ENCODE measurements at regions not wholly inside any gene's neighbourhood (a gene's known extent, or its start where the extent isn't known, plus 50 kb on each side); places are given as distances from the start of the nearest gene placed in this dataset.

DNA sequence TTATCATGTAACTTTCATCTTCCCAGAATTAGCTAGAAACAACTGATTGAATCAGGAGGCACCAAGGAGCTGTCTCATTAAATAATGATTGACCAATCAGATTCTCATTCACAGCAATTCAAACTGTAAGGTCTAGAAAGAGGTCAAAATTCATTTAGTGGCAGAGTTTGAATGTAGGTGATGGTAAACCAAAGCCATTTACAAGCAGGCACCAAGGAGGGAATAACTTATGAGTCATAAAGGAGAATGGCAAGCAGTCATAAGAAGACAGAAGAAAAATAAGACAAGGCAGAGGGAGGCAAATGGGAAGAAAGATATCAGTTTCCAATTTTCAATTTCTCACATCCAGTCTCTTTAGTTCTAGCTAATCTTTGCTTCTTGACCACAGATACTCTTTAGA is 52.9 kb upstream of the DEFB112 start:
- Histone ChIP-seq H3K36me3 (ENCODE audit: control insufficient read depth in 3 of 3, insufficient read depth in 3 of 3, low read length in 3 of 3) (no peaks in the 10 kb centered on the region), H3K4me1 (ENCODE audit: control insufficient read depth in 3 of 3, insufficient read depth in 3 of 3, low read length in 3 of 3) (no peaks in the 10 kb centered on the region), H3K27ac (ENCODE audit: low read depth, low read length) (no peak overlapping the region), H3K27me3 (ENCODE audit: control insufficient read depth in 3 of 3, insufficient read depth in 3 of 3, low read length in 3 of 3) (no peaks in the 10 kb centered on the region), H3K9ac (ENCODE audit: low read depth in 1 of 3, low read length in 3 of 3) (no peak overlapping the region), H3K4me3 (ENCODE audit: low read length in 3 of 3) (no peak overlapping the region), H3K9me3 (ENCODE audit: control insufficient read depth in 3 of 3, low read length in 3 of 3) (no peaks in the 10 kb centered on the region)

- Histone ChIP-seq H3K9me3 (ENCODE audit: control insufficient read depth in 3 of 3, low read length in 3 of 3) (no peaks in the 10 kb centered on the region), H3K27ac (ENCODE audit: low read depth, low read length) (no peak overlapping the region), H3K4me1 (ENCODE audit: control insufficient read depth in 3 of 3, insufficient read depth in 3 of 3, low read length in 3 of 3) (peaks cover 4 to 7% (median 6%) of the 10 kb centered on the region in 3 donors), H3K4me3 (ENCODE audit: low read length in 3 of 3) (no peak overlapping the region), H3K9ac (ENCODE audit: low read depth in 1 of 3, low read length in 3 of 3) (no peak overlapping the region), H3K27me3 (ENCODE audit: control insufficient read depth in 3 of 3, insufficient read depth in 3 of 3, low read length in 3 of 3) (no peaks in the 10 kb centered on the region), H3K36me3 (ENCODE audit: control insufficient read depth in 3 of 3, insufficient read depth in 3 of 3, low read length in 3 of 3) (no peaks in the 10 kb centered on the region)
These were observed 60.9 kb upstream of the DEFB112 start for GRCh38 chr6:50110587-50110986.

GRCh38 chr6:50112981-50113857 is 63.5 kb upstream of the DEFB112 start:
- Histone ChIP-seq H3K9me3 (ENCODE audit: control insufficient read depth in 3 of 3, low read length in 3 of 3) (no peaks in the 10 kb centered on the region), H3K27ac (ENCODE audit: low read depth, low read length) (peak overlapping the region; percentile 14), H3K4me1 (ENCODE audit: control insufficient read depth in 3 of 3, insufficient read depth in 3 of 3, low read length in 3 of 3) (peaks cover 4 to 11% (median 11%) of the 10 kb centered on the region in 3 donors), H3K4me3 (ENCODE audit: low read length in 3 of 3) (no peak overlapping the region), H3K36me3 (ENCODE audit: control insufficient read depth in 3 of 3, insufficient read depth in 3 of 3, low read length in 3 of 3) (no peaks in the 10 kb centered on the region), H3K9ac (ENCODE audit: low read depth in 1 of 3, low read length in 3 of 3) (no peak overlapping the region), H3K27me3 (ENCODE audit: control insufficient read depth in 3 of 3, insufficient read depth in 3 of 3, low read length in 3 of 3) (no peaks in the 10 kb centered on the region)

GRCh38 chr6:50116390-50116789 is 66.7 kb upstream of the DEFB112 start:
- Histone ChIP-seq H3K9ac (ENCODE audit: low read depth in 1 of 3, low read length in 3 of 3) (no peak overlapping the region), H3K9me3 (ENCODE audit: control insufficient read depth in 3 of 3, low read length in 3 of 3) (no peaks in the 10 kb centered on the region), H3K27ac (ENCODE audit: low read depth, low read length) (no peak overlapping the region), H3K27me3 (ENCODE audit: control insufficient read depth in 3 of 3, insufficient read depth in 3 of 3, low read length in 3 of 3) (no peaks in the 10 kb centered on the region), H3K4me3 (ENCODE audit: low read length in 3 of 3) (no peak overlapping the region), H3K4me1 (ENCODE audit: control insufficient read depth in 3 of 3, insufficient read depth in 3 of 3, low read length in 3 of 3) (peaks cover 4 to 11% (median 11%) of the 10 kb centered on the region in 3 donors), H3K36me3 (ENCODE audit: control insufficient read depth in 3 of 3, insufficient read depth in 3 of 3, low read length in 3 of 3) (no peaks in the 10 kb centered on the region)

DNA sequence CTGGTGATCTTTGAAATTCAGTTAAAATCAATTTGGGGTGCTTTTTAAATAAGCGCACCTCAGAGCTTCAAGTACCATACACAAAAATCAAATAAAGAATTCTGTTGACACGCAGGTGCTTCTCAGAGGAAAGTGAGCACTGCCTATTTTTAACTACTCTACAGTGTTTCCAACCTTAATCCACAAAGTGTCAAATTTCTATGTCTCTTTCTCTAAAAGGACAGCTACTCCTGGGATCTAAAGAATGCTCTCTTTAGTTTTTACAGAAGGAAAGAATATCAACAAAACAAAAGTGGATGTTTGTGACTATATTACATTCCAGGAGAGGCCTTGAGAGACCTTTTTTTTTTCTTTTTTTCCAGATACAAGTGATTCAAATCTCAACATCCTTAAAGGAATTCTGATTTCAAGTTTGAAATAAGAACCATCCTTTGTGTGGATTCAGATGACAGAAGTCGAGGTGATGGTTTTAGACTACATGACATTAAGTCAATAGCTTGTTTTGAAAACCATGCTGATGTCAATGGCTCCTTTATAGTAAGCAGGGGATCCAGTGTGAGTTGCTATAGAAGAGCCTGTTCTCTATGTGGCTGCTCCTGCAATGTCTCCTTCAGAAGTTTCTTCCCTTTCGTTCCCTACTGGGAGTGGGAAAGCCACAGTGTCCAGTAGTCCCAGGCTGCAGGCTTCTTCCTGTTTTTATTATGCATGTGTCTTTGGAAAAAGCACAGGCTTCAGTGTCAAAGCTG is 67.2 kb upstream of the DEFB112 start:
- peaks cover 4 to 11% (median 11%) of the 10 kb centered on the region in 3 donors for H3K4me1 ChIP-seq (ENCODE audit: control insufficient read depth in 3 of 3, insufficient read depth in 3 of 3, low read length in 3 of 3)
- no peak overlapping the region for H3K27ac ChIP-seq (ENCODE audit: low read depth, low read length)
- H3K9me3 ChIP-seq (ENCODE audit: control insufficient read depth in 3 of 3, low read length in 3 of 3) = no peaks in the 10 kb centered on the region
- no peaks in the 10 kb centered on the region for H3K27me3 ChIP-seq (ENCODE audit: control insufficient read depth in 3 of 3, insufficient read depth in 3 of 3, low read length in 3 of 3)
- no peak overlapping the region for H3K9ac ChIP-seq (ENCODE audit: low read depth in 1 of 3, low read length in 3 of 3)
- H3K4me3 ChIP-seq (ENCODE audit: low read length in 3 of 3) = no peak overlapping the region
- H3K36me3 ChIP-seq (ENCODE audit: control insufficient read depth in 3 of 3, insufficient read depth in 3 of 3, low read length in 3 of 3) = no peaks in the 10 kb centered on the region

GRCh38 chr6:50120300-50120699 is 70.6 kb upstream of the DEFB112 start:
- Histone ChIP-seq H3K9me3 (ENCODE audit: control insufficient read depth in 3 of 3, low read length in 3 of 3) (no peaks in the 10 kb centered on the region), H3K4me1 (ENCODE audit: control insufficient read depth in 3 of 3, insufficient read depth in 3 of 3, low read length in 3 of 3) (peaks cover 0 to 6% (median 4%) of the 10 kb centered on the region in 3 donors), H3K27me3 (ENCODE audit: control insufficient read depth in 3 of 3, insufficient read depth in 3 of 3, low read length in 3 of 3) (no peaks in the 10 kb centered on the region), H3K36me3 (ENCODE audit: control insufficient read depth in 3 of 3, insufficient read depth in 3 of 3, low read length in 3 of 3) (no peaks in the 10 kb centered on the region), H3K9ac (ENCODE audit: low read depth in 1 of 3, low read length in 3 of 3) (no peak overlapping the region), H3K27ac (ENCODE audit: low read depth, low read length) (no peak overlapping the region), H3K4me3 (ENCODE audit: low read length in 3 of 3) (no peak overlapping the region)

DNA sequence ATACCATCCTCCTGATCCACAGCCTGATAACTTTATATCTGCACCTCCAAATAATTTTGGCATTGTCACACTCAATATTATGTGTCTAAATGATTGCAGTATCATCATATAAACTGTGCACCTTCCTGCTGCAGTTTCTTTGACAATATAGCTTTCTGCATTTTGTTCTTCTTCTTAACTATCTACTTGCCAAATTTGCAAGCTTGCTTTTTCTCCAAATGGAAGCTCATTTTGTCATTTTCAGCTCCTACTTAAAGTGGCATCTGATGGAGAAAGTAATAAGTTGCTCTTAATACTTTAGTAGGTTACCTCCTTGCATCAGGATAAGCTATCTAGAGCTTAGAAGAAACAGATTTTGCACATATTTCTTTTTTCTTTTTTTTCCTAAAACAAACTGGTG is 74.0 kb upstream of the DEFB112 start:
- Histone ChIP-seq H3K27me3 (ENCODE audit: control insufficient read depth in 3 of 3, insufficient read depth in 3 of 3, low read length in 3 of 3) (no peaks in the 10 kb centered on the region), H3K27ac (ENCODE audit: low read depth, low read length) (no peak overlapping the region), H3K36me3 (ENCODE audit: control insufficient read depth in 3 of 3, insufficient read depth in 3 of 3, low read length in 3 of 3) (no peaks in the 10 kb centered on the region), H3K4me1 (ENCODE audit: control insufficient read depth in 3 of 3, insufficient read depth in 3 of 3, low read length in 3 of 3) (no peaks in the 10 kb centered on the region), H3K9ac (ENCODE audit: low read depth in 1 of 3, low read length in 3 of 3) (no peak overlapping the region), H3K9me3 (ENCODE audit: control insufficient read depth in 3 of 3, low read length in 3 of 3) (no peaks in the 10 kb centered on the region), H3K4me3 (ENCODE audit: low read length in 3 of 3) (no peak overlapping the region)

- no peak overlapping the region for H3K27ac ChIP-seq (ENCODE audit: low read depth, low read length)
- no peak overlapping the region for H3K4me3 ChIP-seq (ENCODE audit: low read length in 3 of 3)
- H3K9ac ChIP-seq (ENCODE audit: low read depth in 1 of 3, low read length in 3 of 3) = no peak overlapping the region
- H3K9me3 ChIP-seq (ENCODE audit: control insufficient read depth in 3 of 3, low read length in 3 of 3) = no peaks in the 10 kb centered on the region
- no peaks in the 10 kb centered on the region for H3K4me1 ChIP-seq (ENCODE audit: control insufficient read depth in 3 of 3, insufficient read depth in 3 of 3, low read length in 3 of 3)
- H3K27me3 ChIP-seq (ENCODE audit: control insufficient read depth in 3 of 3, insufficient read depth in 3 of 3, low read length in 3 of 3) = no peaks in the 10 kb centered on the region
- no peaks in the 10 kb centered on the region for H3K36me3 ChIP-seq (ENCODE audit: control insufficient read depth in 3 of 3, insufficient read depth in 3 of 3, low read length in 3 of 3)
These were observed 74.8 kb upstream of the DEFB112 start for GRCh38 chr6:50124572-50124971.

DNA sequence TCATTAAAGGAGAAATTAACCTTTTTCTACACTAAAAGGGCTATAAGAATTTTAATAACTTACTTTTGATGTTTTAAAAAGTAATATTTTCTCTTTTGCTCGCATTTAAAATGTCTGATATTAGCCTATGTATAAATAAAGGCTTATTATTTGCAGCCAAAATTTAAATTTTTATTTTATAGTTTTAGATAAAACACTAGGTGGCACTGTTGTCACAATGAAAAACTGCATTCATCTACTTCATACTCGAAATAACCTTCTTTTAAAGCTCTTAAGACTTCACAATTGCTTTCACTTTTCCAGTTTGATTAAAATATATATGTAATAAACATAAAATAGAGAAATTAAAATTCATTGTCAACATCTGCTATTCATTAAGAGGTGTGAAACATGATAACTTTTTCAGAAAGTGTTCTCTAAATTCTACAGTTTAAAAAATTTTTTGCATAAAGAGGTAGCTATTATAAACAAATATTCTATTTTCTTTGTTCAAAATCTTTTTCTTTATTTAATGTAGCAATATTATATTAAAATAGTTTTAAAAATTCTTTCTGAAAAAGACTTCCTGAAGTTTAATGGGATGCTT is 78.8 kb upstream of the DEFB112 start:
- Histone ChIP-seq H3K9me3 (ENCODE audit: control insufficient read depth in 3 of 3, low read length in 3 of 3) (no peaks in the 10 kb centered on the region), H3K27me3 (ENCODE audit: control insufficient read depth in 3 of 3, insufficient read depth in 3 of 3, low read length in 3 of 3) (no peaks in the 10 kb centered on the region), H3K27ac (ENCODE audit: low read depth, low read length) (no peak overlapping the region), H3K4me1 (ENCODE audit: control insufficient read depth in 3 of 3, insufficient read depth in 3 of 3, low read length in 3 of 3) (no peaks in the 10 kb centered on the region), H3K9ac (ENCODE audit: low read depth in 1 of 3, low read length in 3 of 3) (no peak overlapping the region), H3K36me3 (ENCODE audit: control insufficient read depth in 3 of 3, insufficient read depth in 3 of 3, low read length in 3 of 3) (no peaks in the 10 kb centered on the region), H3K4me3 (ENCODE audit: low read length in 3 of 3) (no peak overlapping the region)

GRCh38 chr6:50135968-50136367 is 86.2 kb upstream of the DEFB112 start:
- Histone ChIP-seq H3K4me3 (ENCODE audit: low read length in 3 of 3) (no peak overlapping the region), H3K9me3 (ENCODE audit: control insufficient read depth in 3 of 3, low read length in 3 of 3) (no peaks in the 10 kb centered on the region), H3K27ac (ENCODE audit: low read depth, low read length) (no peak overlapping the region), H3K36me3 (ENCODE audit: control insufficient read depth in 3 of 3, insufficient read depth in 3 of 3, low read length in 3 of 3) (no peaks in the 10 kb centered on the region), H3K4me1 (ENCODE audit: control insufficient read depth in 3 of 3, insufficient read depth in 3 of 3, low read length in 3 of 3) (no peaks in the 10 kb centered on the region), H3K27me3 (ENCODE audit: control insufficient read depth in 3 of 3, insufficient read depth in 3 of 3, low read length in 3 of 3) (no peaks in the 10 kb centered on the region), H3K9ac (ENCODE audit: low read depth in 1 of 3, low read length in 3 of 3) (no peak overlapping the region)

Data from skeletal muscle tissue (tissue), 3 donors.